Retinal pigment epithelial cell (primary cell): ENCODE measurements at regions not wholly inside any gene's neighbourhood (a gene's known extent, or its start where the extent isn't known, plus 50 kb on each side); places are given as distances from the start of the nearest gene placed in this dataset.

Source experiments
- DNase-seq: peaks from one replicate; pipeline ENCODE4 v3.0.0-alpha.2; 2010; ENCODE audit warnings: low read depth
- H3K4me3 ChIP-seq: 2 replicates; pipeline ENCODE4 v1.5.1; 2011; ENCODE audit warnings: mild to moderate bottlenecking, low read length, control low read depth, moderate library complexity
- CTCF ChIP-seq: conservative IDR thresholded peaks from 2 replicates; pipeline ENCODE4 v1.5.1; 2011; ENCODE audit warnings: low read depth, low read length, control low read depth, inconsistent platforms

- no peak for TF ChIP-seq CTCF
- no peak overlapping the region for H3K4me3 ChIP-seq
- no peak for DNase-seq
Measured at GRCh38 chr1:195979646-195980045, 628.6 kb downstream of the KCNT2 start.

DNA sequence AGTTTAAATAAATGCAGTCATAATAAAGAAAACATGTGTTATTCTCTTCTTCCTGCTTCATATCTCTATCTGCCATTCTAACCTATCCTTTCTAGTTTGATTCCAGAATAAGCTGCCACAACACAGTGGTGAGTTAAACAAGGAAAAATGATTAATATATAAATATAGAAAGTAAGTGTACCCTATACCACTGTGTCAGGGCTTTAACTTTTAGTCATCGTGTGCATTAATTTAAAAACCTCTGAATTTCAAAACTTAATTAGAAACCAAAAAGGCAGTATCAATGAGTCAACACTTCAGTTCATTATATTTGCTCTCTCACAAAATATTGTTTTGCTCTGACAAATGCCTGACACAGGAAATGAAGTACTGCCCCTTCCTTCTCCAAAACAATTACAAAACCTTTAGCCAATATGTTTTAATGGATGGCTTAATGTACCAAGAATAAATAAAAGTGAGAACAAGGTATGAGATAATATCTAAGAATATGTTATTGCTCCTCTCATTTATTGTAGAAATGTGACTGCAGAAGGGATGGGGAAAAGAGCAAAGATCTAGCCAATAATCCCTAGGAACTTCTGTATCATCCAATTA is 634.8 kb downstream of the KCNT2 start:
- DNase-seq, result no peak
- no peak overlapping the region for H3K4me3 ChIP-seq
- no peak for TF ChIP-seq CTCF

DNA sequence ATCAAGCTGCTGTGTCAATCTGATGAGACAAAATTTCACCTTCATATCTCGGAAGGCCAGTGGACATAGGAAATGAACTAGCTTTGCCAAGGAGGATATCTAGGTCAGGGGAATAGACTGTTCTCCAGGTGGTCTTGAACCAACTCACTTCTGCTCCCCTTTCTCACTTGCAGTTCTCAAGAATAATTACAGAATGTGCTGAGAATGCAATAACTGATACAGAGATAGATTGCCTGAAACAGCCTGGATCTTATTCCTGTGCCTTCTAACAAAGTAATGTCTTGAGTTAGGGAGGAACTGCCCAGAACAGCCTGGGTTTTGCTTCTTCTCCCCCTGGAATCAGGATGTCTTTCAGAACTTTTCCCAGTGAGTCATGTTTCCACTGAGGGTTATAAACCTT is 636.7 kb downstream of the KCNT2 start:
- DNase-seq, result no peak
- no peak overlapping the region for H3K4me3 ChIP-seq
- no peak for TF ChIP-seq CTCF

- no peak overlapping the region for H3K4me3 ChIP-seq
- DNase-seq, result no peak
- TF ChIP-seq CTCF, result no peak
Measured at GRCh38 chr1:195970209-195970608, 638.0 kb downstream of the KCNT2 start.

DNA sequence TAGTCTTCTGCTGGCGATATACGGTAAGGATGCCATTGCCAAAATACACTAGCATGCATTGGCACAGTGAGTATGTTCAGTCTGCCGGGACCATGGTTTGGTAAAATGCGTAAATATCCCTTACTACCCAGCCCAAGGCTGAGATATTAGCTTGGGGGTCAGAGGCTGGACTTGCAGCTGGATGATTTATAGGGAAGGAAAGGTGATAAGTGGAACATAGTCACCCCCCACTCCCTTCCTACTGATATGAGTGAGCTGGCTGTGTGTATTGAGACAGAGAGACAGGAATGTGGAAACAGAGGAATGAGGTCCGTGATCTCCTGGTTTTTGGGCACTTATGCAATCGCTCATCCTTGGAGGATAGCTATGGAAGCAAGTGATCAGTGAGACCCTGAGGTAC is 642.8 kb downstream of the KCNT2 start:
- DNase-seq, result no peak
- no peak overlapping the region for H3K4me3 ChIP-seq
- no peak for TF ChIP-seq CTCF

- no peak for TF ChIP-seq CTCF
- peak; percentile 61 for DNase-seq
- no peak overlapping the region for H3K4me3 ChIP-seq
Measured at GRCh38 chr1:195965036-195965435, 643.2 kb downstream of the KCNT2 start.

DNA sequence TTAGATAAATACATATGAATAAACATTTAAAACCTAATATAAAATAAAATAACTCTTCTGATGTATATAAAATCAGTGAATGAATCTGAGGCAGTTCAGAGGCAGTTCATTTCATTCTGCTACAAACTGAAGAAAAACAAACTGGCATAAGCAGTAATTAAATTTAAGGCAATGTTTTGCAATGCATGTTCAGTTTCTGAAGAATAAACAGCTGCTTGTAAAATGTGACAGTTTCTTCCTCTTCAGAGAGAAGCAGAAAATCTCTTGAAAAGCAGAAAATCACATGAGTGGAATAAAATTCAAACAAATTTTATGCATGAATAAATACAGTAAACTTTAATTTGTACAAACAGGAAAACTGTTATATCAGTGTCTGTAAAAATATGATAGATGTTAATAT is 643.7 kb downstream of the KCNT2 start:
- no peak overlapping the region for H3K4me3 ChIP-seq
- DNase-seq, result no peak
- no peak for TF ChIP-seq CTCF
